ENCODE measurements at regions not wholly inside any gene's neighbourhood (a gene's known extent, or its start where the extent isn't known, plus 50 kb on each side); places are given as distances from the start of the nearest gene placed in this dataset.

DNA sequence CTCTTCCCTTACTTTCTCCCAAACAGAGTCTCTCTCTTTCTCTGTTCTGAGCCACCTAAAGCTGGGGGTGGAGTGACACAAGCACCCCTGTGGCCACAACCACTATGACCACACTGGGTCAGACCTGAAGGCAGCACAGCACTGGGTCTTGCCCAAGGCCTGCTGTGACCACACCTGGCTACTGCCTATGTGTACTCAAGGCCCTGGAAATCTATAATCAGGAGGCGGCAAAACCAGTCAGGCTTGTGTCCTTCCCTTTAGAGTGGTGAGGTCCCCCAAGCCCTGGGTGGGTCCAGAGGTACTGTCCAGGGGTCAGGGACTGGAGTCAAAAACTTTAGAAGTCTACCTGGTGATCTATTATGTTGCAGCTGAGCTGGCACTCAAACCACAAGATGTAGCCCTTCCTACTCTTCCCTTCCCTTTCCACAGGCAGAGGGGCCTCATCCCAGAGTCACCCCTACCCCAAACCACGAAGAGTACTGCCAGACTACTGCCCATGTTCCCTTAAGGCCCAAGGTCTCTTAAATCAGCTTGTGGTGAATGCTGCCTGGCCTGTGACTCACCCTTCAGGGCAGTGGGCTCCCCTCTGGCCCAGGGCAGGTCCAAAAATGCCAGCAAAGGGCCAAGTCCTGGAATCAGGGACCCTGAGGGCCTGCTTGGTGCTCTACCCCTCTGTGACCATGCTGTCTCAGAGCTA, 179.8 kb upstream of the DYRK2 start:
- ChIA-PET POLR2A (ENCODE audit: unreplicated experiment) (no interaction called here), CTCF (no interaction called here)
- DNase-seq (no peak), ATAC-seq (ENCODE audit: low read depth) (no peak)
- Histone ChIP-seq H4K5ac (ENCODE audit: low read depth, low read length) (no peak overlapping the region), H3K4me2 (ENCODE audit: low read depth, low read length) (no peak overlapping the region), H2BK5ac (ENCODE audit: low read depth, low read length, poor library complexity, severe bottlenecking) (no peak overlapping the region), H3K27me3 (ENCODE audit: control insufficient read depth, insufficient read depth, low read length) (no peaks in the 10 kb centered on the region), H4K91ac (ENCODE audit: insufficient read depth, low read depth, low read length) (no peak overlapping the region), H3K9me1 (ENCODE audit: insufficient read depth, low read length) (peaks cover 4% of the 10 kb centered on the region; the same call in 1 of the 2 replicates), H3K9me3 (ENCODE audit: control insufficient read depth, insufficient read depth, low read length) (no peaks in the 10 kb centered on the region), H3K14ac (replicated peaks; ENCODE audit: low read depth, low read length) (no peak overlapping the region), H3K4me3 (ENCODE audit: insufficient read depth, low read depth, low read length) (no peak overlapping the region), H2AK5ac (ENCODE audit: low read depth, low read length) (no peak overlapping the region), H3K23ac (ENCODE audit: low read depth, low read length) (no peak overlapping the region), H2BK15ac (ENCODE audit: low read depth, low read length) (no peak overlapping the region), H3K56ac (ENCODE audit: extremely low read depth, insufficient read depth, low read length) (no peak overlapping the region), H4K20me1 (ENCODE audit: insufficient read depth, low read length) (no peaks in the 10 kb centered on the region), H2AK9ac (replicated peaks; ENCODE audit: low read depth, low read length, poor library complexity) (no peak overlapping the region), H3K18ac (ENCODE audit: low read depth, low read length) (no peak overlapping the region), H2BK20ac (ENCODE audit: low read depth, low read length) (no peak overlapping the region), H3K9ac (ENCODE audit: low read depth, low read length) (no peak overlapping the region), H3K79me1 (ENCODE audit: low read depth in 1 of 2, low read length in 2 of 2) (no peaks in the 10 kb centered on the region), H3K4ac (ENCODE audit: low read depth, low read length) (no peak overlapping the region), H3K27ac (ENCODE audit: insufficient read depth, low read length) (no peak overlapping the region), H2BK120ac (ENCODE audit: low read depth, low read length) (no peak overlapping the region), H3K4me1 (ENCODE audit: control insufficient read depth, insufficient read depth, low read length) (no peaks in the 10 kb centered on the region), H4K8ac (ENCODE audit: low read depth in 2 of 2, low read length in 2 of 2) (no peak overlapping the region), H2AFZ (replicated peaks; ENCODE audit: low read length, poor library complexity) (peak overlapping the region; percentile 49), H3K36me3 (ENCODE audit: control insufficient read depth, insufficient read depth, low read length) (no peaks in the 10 kb centered on the region)
- no TSS peak for BruUV-seq (replicated peaks)
- no peak for TF ChIP-seq RCOR1 (IDR thresholded peaks at IDR 0.05; ENCODE audit: insufficient replicate concordance, low read length)
- TF ChIP-seq ELK1 (IDR thresholded peaks at IDR 0.05; ENCODE audit: borderline replicate concordance, low read depth, low read length), result no peak
- TF ChIP-seq MAFK (IDR thresholded peaks at IDR 0.05; ENCODE audit: low read depth, low read length), result no peak
- no peak for TF ChIP-seq FOS (IDR thresholded peaks at IDR 0.05; ENCODE audit: low read depth, low read length)
- no peak for TF ChIP-seq MAZ (IDR thresholded peaks at IDR 0.05; ENCODE audit: borderline replicate concordance, low read depth, low read length)
- TF ChIP-seq MXI1 (IDR thresholded peaks at IDR 0.05; ENCODE audit: borderline replicate concordance, low read depth, low read length), result no peak
- no peak for TF ChIP-seq BHLHE40 (IDR thresholded peaks at IDR 0.05; ENCODE audit: low read depth, low read length)
- TF ChIP-seq CHD1 (IDR thresholded peaks at IDR 0.05; ENCODE audit: low read depth, low read length), result no peak
- dilution Hi-C loops (cut with HindIII; ENCODE audit: low sequenced_read_pairs, unreplicated experiment), result no loop called here
- in situ Hi-C loops (cut with MboI; ENCODE audit: low sequenced_read_pairs), result no loop called here
- no CpG with 5 or more reads among the region's 2 CpGs for WGBS, 2 experiments (ENCODE audit: extremely low coverage in 2 of 2, insufficient read length in 1 of 2)
- intact Hi-C loops (cut with micrococcal nuclease), result no loop called here
